ENCODE measurements at regions not wholly inside any gene's neighbourhood (a gene's known extent, or its start where the extent isn't known, plus 50 kb on each side); places are given as distances from the start of the nearest gene placed in this dataset.

DNA sequence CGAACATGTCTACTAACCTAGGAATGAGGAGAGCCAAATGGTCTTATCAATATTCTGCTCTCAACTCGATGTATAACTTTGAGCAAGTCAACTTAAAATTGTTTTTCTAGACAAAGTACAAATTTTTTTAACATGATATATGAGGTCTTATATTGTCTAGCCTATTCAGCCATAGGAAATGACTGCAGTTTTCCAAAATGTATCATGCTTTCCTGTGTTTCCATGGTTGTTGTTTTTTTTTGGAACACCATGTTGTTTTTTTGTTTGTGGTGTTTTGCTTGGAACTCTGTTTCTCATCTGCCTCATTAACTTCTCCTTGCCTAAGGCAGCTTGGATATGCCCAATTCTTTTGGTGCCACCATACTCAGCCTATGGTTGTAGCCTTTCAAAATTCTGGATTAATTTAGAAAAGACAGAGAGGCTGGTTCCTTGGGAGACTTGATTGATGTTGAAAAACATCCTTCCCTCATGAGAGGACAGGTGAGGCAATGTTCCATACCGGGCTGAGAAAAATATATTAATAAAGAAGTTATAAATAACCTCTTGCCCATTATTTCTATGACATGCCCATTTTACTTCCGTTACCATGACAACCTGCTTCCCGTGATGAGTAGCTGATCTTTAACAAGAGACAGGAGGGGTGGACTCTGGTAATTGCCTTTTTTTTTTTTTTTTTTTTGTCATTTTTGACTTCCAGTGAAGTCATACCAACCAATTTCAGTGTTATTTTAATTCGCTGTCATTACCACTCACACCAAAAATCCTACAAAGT lies 687.9 kb upstream of the GRM7 start:
- no peaks in the 10 kb centered on the region for H3K27me3 ChIP-seq
- TF ChIP-seq POLR2AphosphoS5 (IDR thresholded peaks at IDR 0.05) (no peak), EP300 (IDR thresholded peaks at IDR 0.05) (no peak), POLR2A (IDR thresholded peaks at IDR 0.05) (no peak)
- TF ChIP-seq, protein P1, sequence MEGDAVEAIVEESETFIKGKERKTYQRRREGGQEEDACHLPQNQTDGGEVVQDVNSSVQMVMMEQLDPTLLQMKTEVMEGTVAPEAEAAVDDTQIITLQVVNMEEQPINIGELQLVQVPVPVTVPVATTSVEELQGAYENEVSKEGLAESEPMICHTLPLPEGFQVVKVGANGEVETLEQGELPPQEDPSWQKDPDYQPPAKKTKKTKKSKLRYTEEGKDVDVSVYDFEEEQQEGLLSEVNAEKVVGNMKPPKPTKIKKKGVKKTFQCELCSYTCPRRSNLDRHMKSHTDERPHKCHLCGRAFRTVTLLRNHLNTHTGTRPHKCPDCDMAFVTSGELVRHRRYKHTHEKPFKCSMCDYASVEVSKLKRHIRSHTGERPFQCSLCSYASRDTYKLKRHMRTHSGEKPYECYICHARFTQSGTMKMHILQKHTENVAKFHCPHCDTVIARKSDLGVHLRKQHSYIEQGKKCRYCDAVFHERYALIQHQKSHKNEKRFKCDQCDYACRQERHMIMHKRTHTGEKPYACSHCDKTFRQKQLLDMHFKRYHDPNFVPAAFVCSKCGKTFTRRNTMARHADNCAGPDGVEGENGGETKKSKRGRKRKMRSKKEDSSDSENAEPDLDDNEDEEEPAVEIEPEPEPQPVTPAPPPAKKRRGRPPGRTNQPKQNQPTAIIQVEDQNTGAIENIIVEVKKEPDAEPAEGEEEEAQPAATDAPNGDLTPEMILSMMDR (IDR thresholded peaks at IDR 0.05): no peak
- DNase-seq: no peak
- H3K4me3 ChIP-seq: no peak overlapping the region
- no peaks in the 10 kb centered on the region for H3K4me1 ChIP-seq
- H3K9me3 ChIP-seq: no peaks in the 10 kb centered on the region
- WGBS, 2 donors: 84 to 85% methylated on average over 6 of the region's 6 CpGs
- no peaks in the 10 kb centered on the region for H3K36me3 ChIP-seq
- intact Hi-C loops (cut with DNase I): no loop called here
- no peak overlapping the region for H3K27ac ChIP-seq

DNA sequence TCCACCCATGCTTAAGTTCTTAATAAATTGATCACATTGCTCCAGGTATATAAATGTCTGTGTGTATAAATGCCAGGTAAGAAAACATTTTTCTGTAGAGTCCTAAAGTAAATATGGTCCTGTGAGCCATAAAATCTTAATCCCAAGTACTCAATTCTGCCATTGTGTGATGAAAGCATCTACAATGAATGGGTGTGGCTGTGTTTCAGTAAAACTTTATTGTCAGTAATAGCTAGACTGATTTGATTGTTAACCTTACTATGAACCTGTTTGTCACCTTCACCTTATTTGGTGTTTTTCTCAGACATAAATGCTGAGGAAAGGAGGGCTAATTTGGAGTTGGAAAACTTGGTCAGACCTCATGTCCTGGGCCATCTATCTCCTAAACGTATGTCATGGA lies 683.5 kb upstream of the GRM7 start:
- no peak for TF ChIP-seq POLR2A (IDR thresholded peaks at IDR 0.05)
- no peak for TF ChIP-seq EP300 (IDR thresholded peaks at IDR 0.05)
- TF ChIP-seq, protein P1 (IDR thresholded peaks at IDR 0.05): no peak
- TF ChIP-seq POLR2AphosphoS5 (IDR thresholded peaks at IDR 0.05): no peak
- intact Hi-C loops (cut with DNase I): no loop called here
- DNase-seq: no peak
- Histone ChIP-seq H3K4me1 (no peaks in the 10 kb centered on the region), H3K9me3 (no peaks in the 10 kb centered on the region), H3K27ac (no peak overlapping the region), H3K36me3 (no peaks in the 10 kb centered on the region), H3K4me3 (no peak overlapping the region), H3K27me3 (no peaks in the 10 kb centered on the region)
- 22 to 71% methylated on average over 1 of the region's 1 CpG for WGBS, 2 donors

DNA sequence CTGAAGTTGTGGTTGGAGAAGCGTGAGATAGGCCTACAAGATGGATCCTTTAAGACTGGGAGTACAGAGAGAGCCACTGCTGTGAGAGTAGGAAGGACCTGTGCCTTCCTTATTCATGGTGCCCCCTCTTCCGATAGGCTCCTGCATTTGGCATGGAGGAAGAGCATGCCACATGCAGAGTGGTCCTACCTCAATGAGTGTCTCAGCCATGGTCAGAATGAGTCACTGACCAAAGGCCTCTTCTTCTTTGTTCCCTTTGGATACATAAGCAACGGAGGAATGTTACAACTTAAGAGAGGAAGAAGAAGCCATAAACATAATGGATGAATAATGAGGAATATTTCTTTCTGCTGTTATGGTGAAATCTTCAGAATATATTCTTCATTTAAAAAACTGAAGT lies 681.2 kb upstream of the GRM7 start:
- no peaks in the 10 kb centered on the region for H3K36me3 ChIP-seq
- intact Hi-C loops (cut with DNase I): no loop called here
- no peak overlapping the region for H3K27ac ChIP-seq
- no peak overlapping the region for H3K4me3 ChIP-seq
- TF ChIP-seq POLR2AphosphoS5 (IDR thresholded peaks at IDR 0.05) (no peak), EP300 (IDR thresholded peaks at IDR 0.05) (no peak), POLR2A (IDR thresholded peaks at IDR 0.05) (no peak)
- TF ChIP-seq, protein P1 (IDR thresholded peaks at IDR 0.05): no peak
- no peaks in the 10 kb centered on the region for H3K4me1 ChIP-seq
- no peaks in the 10 kb centered on the region for H3K9me3 ChIP-seq
- no peaks in the 10 kb centered on the region for H3K27me3 ChIP-seq
- no peak for DNase-seq
- 90% methylated on average over 3 of the region's 3 CpGs for WGBS, 2 donors

DNA sequence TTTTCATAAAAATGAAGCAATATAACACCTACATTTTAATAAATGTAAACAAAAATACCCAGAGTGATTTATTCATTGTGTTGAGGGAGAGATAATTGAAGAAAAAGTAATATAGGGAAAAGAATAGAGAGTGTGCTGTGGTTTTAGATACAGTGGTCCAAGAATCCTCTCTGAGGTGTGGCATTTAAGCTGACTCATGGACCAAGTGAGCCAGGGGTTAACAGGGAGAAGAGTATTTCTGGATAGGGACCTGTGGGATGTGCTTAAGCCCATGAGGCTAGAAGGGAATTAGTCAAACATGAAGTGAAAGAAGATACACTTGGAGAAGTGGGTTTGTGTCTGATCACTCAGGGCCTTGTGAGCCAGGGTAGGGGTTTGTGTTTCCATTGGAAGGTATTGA lies 680.7 kb upstream of the GRM7 start:
- Histone ChIP-seq H3K36me3 (no peaks in the 10 kb centered on the region), H3K4me1 (no peaks in the 10 kb centered on the region), H3K4me3 (no peak overlapping the region), H3K9me3 (no peaks in the 10 kb centered on the region), H3K27me3 (no peaks in the 10 kb centered on the region), H3K27ac (no peak overlapping the region)
- TF ChIP-seq EP300 (IDR thresholded peaks at IDR 0.05) (no peak), POLR2A (IDR thresholded peaks at IDR 0.05) (no peak), POLR2AphosphoS5 (IDR thresholded peaks at IDR 0.05) (no peak)
- TF ChIP-seq, protein P1 (IDR thresholded peaks at IDR 0.05): no peak
- intact Hi-C loops (cut with DNase I): no loop called here
- DNase-seq: no peak

DNA sequence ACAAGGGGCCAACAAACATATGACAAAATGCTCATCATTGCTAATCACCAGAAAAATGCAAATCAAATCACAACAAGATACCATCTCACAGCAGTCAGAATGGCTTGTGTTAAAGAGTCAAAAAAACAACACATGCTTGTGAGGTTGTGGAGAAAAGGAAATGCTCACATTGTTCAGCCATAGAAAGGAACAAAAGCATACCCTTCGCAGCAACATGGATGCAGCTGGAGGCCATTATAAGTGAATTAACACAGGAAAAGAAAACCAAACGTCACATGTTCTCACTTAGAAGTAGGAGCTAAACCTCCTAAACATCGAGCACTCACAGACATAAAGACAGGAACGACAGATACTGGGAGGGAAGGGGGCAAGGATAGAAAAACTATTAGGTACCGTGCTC lies 678.4 kb upstream of the GRM7 start:
- H3K4me1 ChIP-seq: no peaks in the 10 kb centered on the region
- no peak overlapping the region for H3K27ac ChIP-seq
- intact Hi-C loops (cut with DNase I): no loop called here
- no peaks in the 10 kb centered on the region for H3K36me3 ChIP-seq
- no peak overlapping the region for H3K4me3 ChIP-seq
- H3K27me3 ChIP-seq: no peaks in the 10 kb centered on the region
- H3K9me3 ChIP-seq: no peaks in the 10 kb centered on the region
- WGBS, 2 donors: 77 to 85% methylated on average over 5 of the region's 5 CpGs
- TF ChIP-seq EP300 (IDR thresholded peaks at IDR 0.05) (no peak), POLR2A (IDR thresholded peaks at IDR 0.05) (no peak), POLR2AphosphoS5 (IDR thresholded peaks at IDR 0.05) (no peak)
- TF ChIP-seq, protein P1 (IDR thresholded peaks at IDR 0.05): no peak
- DNase-seq: no peak
